H1 (cell line): ENCODE measurements at regions not wholly inside any gene's neighbourhood (a gene's known extent, or its start where the extent isn't known, plus 50 kb on each side); places are given as distances from the start of the nearest gene placed in this dataset.

Experiments used
- CBX8 ChIP-seq: fragments of 300-800, 300-1000 bp; sonication (generic); IDR thresholded peaks from 2 replicates; pipeline ENCODE4 v1.7.1; 2016; ENCODE audit warnings: low read depth, low read length, borderline replicate concordance
- CTCF ChIP-seq, 3 experiments: IDR thresholded peaks; 1 replicate in 2 of 3; 2 replicates in 1 of 3; pipeline versions ENCODE4 v1.5.1 to v1.6.1; 2011; ENCODE audit warnings: low read length in 3 of 3, mild to moderate bottlenecking in 3 of 3, inconsistent platforms in 2 of 3, low read depth in 1 of 3, moderate library complexity in 1 of 3; ENCODE audit not compliant: insufficient read depth in 1 of 3; ENCODE audit errors: control extremely low read depth in 1 of 3
- SP4 ChIP-seq: IDR thresholded peaks from 2 replicates; pipeline ENCODE4 v1.6.1; 2012; ENCODE audit warnings: low read length, inconsistent platforms

GRCh38 chr18:23397907-23398306 is 55.2 kb upstream of the RIOK3 start (continued):
- no peak for TF ChIP-seq CTCF (IDR thresholded peaks at IDR 0.05; ENCODE audit: control extremely low read depth in 1 of 3, insufficient read depth in 1 of 3, low read depth in 1 of 3, low read length in 3 of 3)
- TF ChIP-seq SP4 = no peak
- no peak for TF ChIP-seq CBX8
